Suprapubic skin (tissue), 4 donors: ENCODE measurements at regions not wholly inside any gene's neighbourhood (a gene's known extent, or its start where the extent isn't known, plus 50 kb on each side); places are given as distances from the start of the nearest gene placed in this dataset.
"Not testable (repeated sequence)": the region's sequence is repeated elsewhere in the genome, so short reads cannot be mapped to it uniquely, and the experiment has no call there.

Experiments used
- DNase-seq, 2 donors: peaks; one replicate each; pipeline ENCODE4 v3.0.0-alpha.2; 2019; ENCODE audit warnings: low spot score in 2 of 2
- H3K27ac ChIP-seq: fragments of 200-600 bp; sonication (generic); one replicate; pipeline ENCODE4 v1.5.1; 2019
- H3K27me3 ChIP-seq: fragments of 200-600 bp; sonication (generic); one replicate; pipeline ENCODE4 v1.5.1; 2019
- H3K36me3 ChIP-seq: fragments of 200-600 bp; sonication (generic); one replicate; pipeline ENCODE4 v1.5.1; 2019
- H3K4me1 ChIP-seq: fragments of 200-600 bp; sonication (generic); one replicate; pipeline ENCODE4 v1.5.1; 2019
- H3K4me3 ChIP-seq: fragments of 200-600 bp; sonication (generic); one replicate; pipeline ENCODE4 v1.5.1; 2019; ENCODE audit warnings: mild to moderate bottlenecking
- H3K9me3 ChIP-seq: fragments of 200-600 bp; sonication (generic); one replicate; pipeline ENCODE4 v1.5.1; 2019
- EP300 ChIP-seq: sonication (generic); formaldehyde crosslinking; IDR thresholded peaks from one replicate; pipeline ENCODE4 v1.6.1; 2017; ENCODE audit warnings: antibody characterized with exemption
- POLR2A ChIP-seq, 2 donors: fragments of 450-650 bp; IDR thresholded peaks; one replicate each; pipeline ENCODE4 v1.6.1; 2017; ENCODE audit warnings: antibody characterized with exemption in 2 of 2, mild to moderate bottlenecking in 2 of 2, moderate library complexity in 2 of 2
- POLR2AphosphoS5 ChIP-seq, 3 donors: sonication (generic); formaldehyde crosslinking; IDR thresholded peaks; one replicate each; pipeline ENCODE4 v1.6.1; 2017; ENCODE audit warnings: antibody characterized with exemption in 3 of 3
- WGBS: methylation state at CpG from one replicate; pipeline ENCODE4 v1.1.5; 2018; 5-methylcytosine and 5-hydroxymethylcytosine counted together
- TF ChIP-seq, protein P1 (sequence below), 2 donors: fragments of 200-600 bp in 1 of 2; fragments of 450-650 bp in 1 of 2; sonication (generic) in 1 of 2; IDR thresholded peaks; one replicate each; pipeline ENCODE4 v1.5.1; 2016 to 2019; ENCODE audit warnings: antibody characterized with exemption in 2 of 2, mild to moderate bottlenecking in 1 of 2, moderate library complexity in 1 of 2

DNA sequence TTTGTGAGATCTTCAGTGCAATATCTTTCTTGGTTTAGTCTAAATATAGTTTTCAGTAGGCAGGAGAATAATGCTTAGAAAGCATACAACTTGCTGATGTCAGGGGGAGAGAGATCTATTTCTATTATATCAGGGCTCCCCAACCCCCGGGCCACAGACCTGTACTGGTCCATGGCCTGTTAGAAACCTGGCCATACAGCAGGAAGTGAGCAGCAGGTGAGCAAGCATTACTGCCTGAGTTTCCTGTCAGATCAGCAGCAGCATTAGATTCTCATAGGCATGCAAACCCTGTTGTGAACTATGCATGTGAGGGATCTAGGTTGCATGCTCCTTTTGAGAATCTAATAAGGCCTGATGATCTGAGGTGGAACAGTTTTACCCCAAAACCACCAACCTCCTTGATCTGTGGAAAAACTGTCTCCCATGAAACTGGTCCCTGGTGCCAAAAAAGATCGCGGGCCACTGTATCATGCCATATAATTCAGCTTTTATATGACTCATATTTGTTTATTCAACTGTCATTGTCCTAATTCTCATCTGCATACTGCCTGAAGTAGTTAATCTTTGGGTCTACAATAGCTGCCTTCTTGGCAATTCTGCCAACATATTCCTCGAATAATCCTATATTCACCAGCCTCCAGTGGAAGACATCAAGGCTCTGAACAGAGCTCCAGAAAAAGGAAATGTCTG lies 163.6 kb upstream of the DYRK2 start:
- no peaks in the 10 kb centered on the region for H3K27me3 ChIP-seq
- H3K36me3 ChIP-seq, result no peaks in the 10 kb centered on the region
- TF ChIP-seq POLR2A (IDR thresholded peaks at IDR 0.05) (no peak), POLR2AphosphoS5 (IDR thresholded peaks at IDR 0.05) (no peak), EP300 (no peak)
- TF ChIP-seq, protein P1, sequence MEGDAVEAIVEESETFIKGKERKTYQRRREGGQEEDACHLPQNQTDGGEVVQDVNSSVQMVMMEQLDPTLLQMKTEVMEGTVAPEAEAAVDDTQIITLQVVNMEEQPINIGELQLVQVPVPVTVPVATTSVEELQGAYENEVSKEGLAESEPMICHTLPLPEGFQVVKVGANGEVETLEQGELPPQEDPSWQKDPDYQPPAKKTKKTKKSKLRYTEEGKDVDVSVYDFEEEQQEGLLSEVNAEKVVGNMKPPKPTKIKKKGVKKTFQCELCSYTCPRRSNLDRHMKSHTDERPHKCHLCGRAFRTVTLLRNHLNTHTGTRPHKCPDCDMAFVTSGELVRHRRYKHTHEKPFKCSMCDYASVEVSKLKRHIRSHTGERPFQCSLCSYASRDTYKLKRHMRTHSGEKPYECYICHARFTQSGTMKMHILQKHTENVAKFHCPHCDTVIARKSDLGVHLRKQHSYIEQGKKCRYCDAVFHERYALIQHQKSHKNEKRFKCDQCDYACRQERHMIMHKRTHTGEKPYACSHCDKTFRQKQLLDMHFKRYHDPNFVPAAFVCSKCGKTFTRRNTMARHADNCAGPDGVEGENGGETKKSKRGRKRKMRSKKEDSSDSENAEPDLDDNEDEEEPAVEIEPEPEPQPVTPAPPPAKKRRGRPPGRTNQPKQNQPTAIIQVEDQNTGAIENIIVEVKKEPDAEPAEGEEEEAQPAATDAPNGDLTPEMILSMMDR (IDR thresholded peaks at IDR 0.05), result no peak
- no peak for DNase-seq
- no peak overlapping the region for H3K4me3 ChIP-seq
- peaks cover 12% of the 10 kb centered on the region for H3K4me1 ChIP-seq
- peaks cover 7% of the 10 kb centered on the region for H3K9me3 ChIP-seq
- no peak overlapping the region for H3K27ac ChIP-seq
- 75% methylated on average over 4 of the region's 4 CpGs for WGBS

DNA sequence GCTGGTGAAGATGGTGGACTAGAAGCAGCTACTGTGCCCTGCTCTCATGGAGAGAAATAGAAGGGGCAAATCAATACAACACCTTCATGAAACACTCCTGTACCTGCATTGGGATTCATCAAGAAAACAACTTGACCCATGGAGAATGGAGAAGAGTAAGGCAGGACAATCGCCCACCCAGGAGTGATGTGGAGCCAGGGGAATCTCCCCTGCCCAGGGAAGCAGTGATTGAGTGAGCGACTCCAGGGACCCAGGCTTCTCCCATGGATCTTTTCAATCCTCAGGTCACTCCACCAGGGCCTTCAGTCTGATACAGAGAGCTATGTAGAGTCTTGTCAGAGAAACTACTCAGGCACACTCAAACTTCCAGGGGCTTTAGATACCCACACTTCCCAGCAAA lies 161.9 kb upstream of the DYRK2 start:
- Histone ChIP-seq H3K9me3 (peaks cover 10% of the 10 kb centered on the region), H3K27ac (no peak overlapping the region), H3K4me1 (peaks cover 12% of the 10 kb centered on the region), H3K36me3 (no peaks in the 10 kb centered on the region), H3K4me3 (no peak overlapping the region), H3K27me3 (no peaks in the 10 kb centered on the region)
- no peak for DNase-seq
- TF ChIP-seq POLR2A (IDR thresholded peaks at IDR 0.05), result no peak
- TF ChIP-seq, protein P1 (IDR thresholded peaks at IDR 0.05), result no peak
- TF ChIP-seq POLR2AphosphoS5 (IDR thresholded peaks at IDR 0.05), result no peak
- no peak for TF ChIP-seq EP300
- 88% methylated on average over 2 of the region's 2 CpGs for WGBS

DNA sequence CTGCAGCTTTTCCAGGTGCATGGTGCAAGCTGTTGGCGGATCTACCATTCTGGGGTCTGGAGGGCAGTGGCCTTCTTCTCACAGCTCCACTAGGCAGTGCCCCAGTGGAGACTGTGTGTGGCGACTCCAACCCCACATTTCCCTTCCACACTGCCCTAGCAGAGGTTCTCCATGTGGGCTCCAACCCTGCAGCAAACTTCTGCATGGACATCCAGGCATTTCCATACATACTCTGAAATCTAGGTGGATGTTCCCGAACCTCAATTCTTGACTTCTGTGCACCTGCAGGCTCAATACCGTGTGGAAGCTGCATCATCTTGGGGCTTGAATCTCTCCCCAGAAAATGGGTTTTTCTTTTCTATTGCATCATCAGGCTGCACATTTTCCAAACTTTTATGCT lies 160.2 kb upstream of the DYRK2 start:
- WGBS, result 92% methylated on average over 4 of the region's 4 CpGs
- H3K27ac ChIP-seq, H3K4me3 ChIP-seq, H3K4me1 ChIP-seq, DNase-seq, H3K36me3 ChIP-seq, H3K27me3 ChIP-seq: not testable (repeated sequence)
- peaks cover 12% of the 10 kb centered on the region for H3K9me3 ChIP-seq

DNA sequence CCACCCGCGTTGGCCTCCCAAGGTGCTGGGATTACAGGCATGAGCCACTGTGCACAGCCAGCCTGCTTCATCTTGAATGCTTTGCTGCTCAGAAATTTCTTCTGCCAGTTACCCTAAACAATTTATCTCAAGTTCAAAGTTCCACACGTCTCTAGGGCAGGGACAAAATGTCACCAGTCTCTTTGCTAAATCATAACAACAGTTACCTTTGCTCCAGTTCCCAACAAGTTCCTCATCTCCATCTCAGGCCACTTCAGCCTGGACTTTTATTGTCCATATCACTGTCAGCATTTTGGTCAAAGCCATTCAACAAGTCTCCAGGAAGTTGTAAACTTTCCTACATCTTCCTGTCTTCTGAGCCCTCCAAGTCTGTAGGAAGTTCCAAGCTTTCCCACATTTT lies 159.5 kb upstream of the DYRK2 start:
- 82% methylated on average over 3 of the region's 3 CpGs for WGBS
- no peak for TF ChIP-seq POLR2A (IDR thresholded peaks at IDR 0.05)
- Histone ChIP-seq H3K4me1 (no peaks in the 10 kb centered on the region), H3K27me3 (no peaks in the 10 kb centered on the region), H3K36me3 (no peaks in the 10 kb centered on the region), H3K27ac (no peak overlapping the region), H3K4me3 (no peak overlapping the region), H3K9me3 (peaks cover 12% of the 10 kb centered on the region)
- DNase-seq, result no peak

DNA sequence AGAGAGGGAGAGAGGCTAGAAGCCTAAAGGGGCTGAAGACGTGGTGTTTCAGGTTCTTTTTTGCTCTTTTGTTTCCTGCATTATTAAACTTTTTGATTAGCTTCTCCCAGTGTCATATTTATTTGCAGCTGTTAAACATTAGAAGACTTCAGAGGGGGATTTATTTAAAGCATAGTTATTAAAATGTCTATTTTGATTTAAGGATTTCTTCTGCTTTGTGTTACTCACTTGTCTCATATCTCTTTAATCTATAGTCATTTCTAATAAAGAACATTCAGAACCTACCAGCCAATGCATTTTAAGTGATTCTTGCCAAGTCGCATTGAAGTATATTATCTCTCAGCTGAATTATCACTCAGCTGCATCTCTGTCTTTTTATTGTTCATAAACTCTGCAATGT lies 152.0 kb upstream of the DYRK2 start:
- H3K27me3 ChIP-seq, result no peaks in the 10 kb centered on the region
- no peaks in the 10 kb centered on the region for H3K4me1 ChIP-seq
- peaks cover 3% of the 10 kb centered on the region for H3K9me3 ChIP-seq
- DNase-seq, result no peak
- H3K4me3 ChIP-seq, result no peak overlapping the region
- no peak for TF ChIP-seq POLR2AphosphoS5 (IDR thresholded peaks at IDR 0.05)
- TF ChIP-seq, protein P1 (IDR thresholded peaks at IDR 0.05), result no peak
- TF ChIP-seq EP300, result no peak
- TF ChIP-seq POLR2A (IDR thresholded peaks at IDR 0.05), result no peak
- 28% methylated on average over 2 of the region's 2 CpGs for WGBS
- no peak overlapping the region for H3K27ac ChIP-seq
- H3K36me3 ChIP-seq, result no peaks in the 10 kb centered on the region

DNA sequence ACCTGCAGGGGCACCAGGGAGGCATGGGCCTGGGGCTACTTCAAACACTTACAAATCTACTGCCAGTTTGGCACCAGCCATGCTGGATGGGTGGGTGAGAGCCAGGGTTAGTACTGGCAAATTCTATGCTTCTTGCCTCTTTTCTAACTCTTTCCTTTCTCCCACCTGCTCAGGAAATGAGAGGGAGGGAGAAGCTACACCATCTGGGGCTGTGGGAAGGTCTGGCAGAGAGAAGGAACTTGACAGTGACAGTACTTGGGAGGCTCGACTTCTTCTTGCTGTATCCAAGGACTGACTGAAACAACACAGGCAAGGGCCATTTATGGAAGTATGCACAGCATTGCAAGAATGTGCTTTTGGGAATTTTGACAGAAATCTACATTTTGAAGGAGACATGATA lies 149.6 kb upstream of the DYRK2 start:
- Histone ChIP-seq H3K4me1 (no peaks in the 10 kb centered on the region), H3K27me3 (no peaks in the 10 kb centered on the region), H3K27ac (no peak overlapping the region), H3K9me3 (no peaks in the 10 kb centered on the region), H3K4me3 (no peak overlapping the region), H3K36me3 (no peaks in the 10 kb centered on the region)
- 41% methylated on average over 1 of the region's 1 CpG for WGBS
- TF ChIP-seq, protein P1 (IDR thresholded peaks at IDR 0.05), result no peak
- DNase-seq, result no peak
